ENCODE measurements at regions not wholly inside any gene's neighbourhood (a gene's known extent, or its start where the extent isn't known, plus 50 kb on each side); places are given as distances from the start of the nearest gene placed in this dataset.

DNA sequence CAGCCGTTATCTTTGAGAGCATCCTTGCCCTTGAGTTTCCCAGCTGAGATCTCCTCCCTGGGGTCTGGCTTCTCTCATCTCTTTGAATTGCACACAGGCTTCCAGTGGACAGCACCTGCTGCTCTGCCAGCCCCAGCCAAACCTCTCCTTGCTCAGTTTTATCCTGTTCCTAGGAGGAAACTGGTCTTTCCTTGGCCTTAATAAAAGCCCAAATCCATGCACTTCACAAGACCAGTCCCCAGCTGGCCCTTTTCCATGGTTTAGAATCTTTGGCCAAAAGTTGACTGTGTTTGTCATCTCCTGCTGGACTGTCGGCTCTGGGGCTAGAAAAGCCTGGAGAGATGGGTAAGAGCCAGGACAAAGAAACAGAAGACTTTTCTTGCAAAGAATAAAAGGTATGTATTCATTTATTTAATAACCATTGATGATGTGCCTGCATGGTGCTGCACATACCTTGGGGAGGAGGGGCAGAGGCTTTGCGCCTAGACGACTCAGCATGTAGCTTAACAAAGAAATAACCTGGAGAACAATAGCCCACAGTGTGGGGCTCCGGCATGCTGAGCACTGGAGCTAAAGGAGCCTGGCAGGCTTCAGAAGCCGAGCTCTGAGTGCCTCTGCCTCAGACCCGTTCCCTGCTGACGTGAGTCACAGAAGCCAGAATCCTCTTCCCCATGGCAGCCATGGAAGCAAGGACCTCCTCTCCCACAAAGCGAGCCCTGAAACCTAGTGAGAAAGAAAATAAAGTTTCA, 319.3 kb upstream of the B3GAT1 start:
- CTCF ChIA-PET, result no interaction called here
- no peak for ATAC-seq

DNA sequence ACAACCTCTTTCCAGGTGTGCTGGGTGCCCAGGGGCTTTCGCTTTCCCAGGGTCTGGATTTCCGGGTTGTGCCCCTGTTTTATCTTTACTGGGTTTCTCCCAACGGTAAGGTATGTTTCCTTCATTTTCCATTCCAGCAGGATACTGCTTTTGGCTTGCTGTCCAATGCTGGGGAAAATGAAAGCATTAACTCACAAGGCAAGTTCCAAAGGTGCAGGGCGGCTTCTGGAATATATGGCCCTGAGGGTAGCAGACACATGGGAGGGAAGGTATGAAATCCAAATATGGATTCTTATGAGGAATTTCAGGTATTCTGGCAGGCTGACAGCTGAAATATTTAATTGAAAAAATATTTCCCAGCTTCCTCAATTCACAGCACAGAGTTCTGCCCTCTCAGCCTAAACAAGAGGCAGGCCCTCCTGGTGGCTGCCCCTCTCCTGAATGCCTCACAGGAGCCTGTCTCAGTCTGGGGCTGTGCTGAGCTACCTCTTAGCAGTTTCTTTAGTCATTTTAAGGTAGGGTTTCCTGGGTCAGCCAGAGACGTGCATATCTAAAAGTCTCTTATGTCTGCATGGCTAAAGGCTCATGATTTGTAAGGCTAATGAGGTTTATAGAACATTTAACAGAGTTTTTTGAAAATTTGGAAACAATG, 318.6 kb upstream of the B3GAT1 start:
- no peak for TF ChIP-seq TCF7L2 (IDR thresholded peaks at IDR 0.05; ENCODE audit: low read depth, low read length)
- TF ChIP-seq, protein P1, sequence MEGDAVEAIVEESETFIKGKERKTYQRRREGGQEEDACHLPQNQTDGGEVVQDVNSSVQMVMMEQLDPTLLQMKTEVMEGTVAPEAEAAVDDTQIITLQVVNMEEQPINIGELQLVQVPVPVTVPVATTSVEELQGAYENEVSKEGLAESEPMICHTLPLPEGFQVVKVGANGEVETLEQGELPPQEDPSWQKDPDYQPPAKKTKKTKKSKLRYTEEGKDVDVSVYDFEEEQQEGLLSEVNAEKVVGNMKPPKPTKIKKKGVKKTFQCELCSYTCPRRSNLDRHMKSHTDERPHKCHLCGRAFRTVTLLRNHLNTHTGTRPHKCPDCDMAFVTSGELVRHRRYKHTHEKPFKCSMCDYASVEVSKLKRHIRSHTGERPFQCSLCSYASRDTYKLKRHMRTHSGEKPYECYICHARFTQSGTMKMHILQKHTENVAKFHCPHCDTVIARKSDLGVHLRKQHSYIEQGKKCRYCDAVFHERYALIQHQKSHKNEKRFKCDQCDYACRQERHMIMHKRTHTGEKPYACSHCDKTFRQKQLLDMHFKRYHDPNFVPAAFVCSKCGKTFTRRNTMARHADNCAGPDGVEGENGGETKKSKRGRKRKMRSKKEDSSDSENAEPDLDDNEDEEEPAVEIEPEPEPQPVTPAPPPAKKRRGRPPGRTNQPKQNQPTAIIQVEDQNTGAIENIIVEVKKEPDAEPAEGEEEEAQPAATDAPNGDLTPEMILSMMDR (IDR thresholded peaks at IDR 0.05), result no peak
- TF ChIP-seq, protein P2, sequence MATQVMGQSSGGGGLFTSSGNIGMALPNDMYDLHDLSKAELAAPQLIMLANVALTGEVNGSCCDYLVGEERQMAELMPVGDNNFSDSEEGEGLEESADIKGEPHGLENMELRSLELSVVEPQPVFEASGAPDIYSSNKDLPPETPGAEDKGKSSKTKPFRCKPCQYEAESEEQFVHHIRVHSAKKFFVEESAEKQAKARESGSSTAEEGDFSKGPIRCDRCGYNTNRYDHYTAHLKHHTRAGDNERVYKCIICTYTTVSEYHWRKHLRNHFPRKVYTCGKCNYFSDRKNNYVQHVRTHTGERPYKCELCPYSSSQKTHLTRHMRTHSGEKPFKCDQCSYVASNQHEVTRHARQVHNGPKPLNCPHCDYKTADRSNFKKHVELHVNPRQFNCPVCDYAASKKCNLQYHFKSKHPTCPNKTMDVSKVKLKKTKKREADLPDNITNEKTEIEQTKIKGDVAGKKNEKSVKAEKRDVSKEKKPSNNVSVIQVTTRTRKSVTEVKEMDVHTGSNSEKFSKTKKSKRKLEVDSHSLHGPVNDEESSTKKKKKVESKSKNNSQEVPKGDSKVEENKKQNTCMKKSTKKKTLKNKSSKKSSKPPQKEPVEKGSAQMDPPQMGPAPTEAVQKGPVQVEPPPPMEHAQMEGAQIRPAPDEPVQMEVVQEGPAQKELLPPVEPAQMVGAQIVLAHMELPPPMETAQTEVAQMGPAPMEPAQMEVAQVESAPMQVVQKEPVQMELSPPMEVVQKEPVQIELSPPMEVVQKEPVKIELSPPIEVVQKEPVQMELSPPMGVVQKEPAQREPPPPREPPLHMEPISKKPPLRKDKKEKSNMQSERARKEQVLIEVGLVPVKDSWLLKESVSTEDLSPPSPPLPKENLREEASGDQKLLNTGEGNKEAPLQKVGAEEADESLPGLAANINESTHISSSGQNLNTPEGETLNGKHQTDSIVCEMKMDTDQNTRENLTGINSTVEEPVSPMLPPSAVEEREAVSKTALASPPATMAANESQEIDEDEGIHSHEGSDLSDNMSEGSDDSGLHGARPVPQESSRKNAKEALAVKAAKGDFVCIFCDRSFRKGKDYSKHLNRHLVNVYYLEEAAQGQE (IDR thresholded peaks at IDR 0.05; ENCODE audit: insufficient read depth in 1 of 2, low read depth in 2 of 2, low read length in 1 of 2), result no peak
- no peak for TF ChIP-seq POLR2AphosphoS5 (IDR thresholded peaks at IDR 0.05; ENCODE audit: low read depth, low read length)
- no peak for TF ChIP-seq SIN3A (IDR thresholded peaks at IDR 0.05; ENCODE audit: borderline replicate concordance, insufficient read depth, low read depth, low read length)
- in situ Hi-C loops (cut with HindIII; ENCODE audit: low pct_unique_long_range_greater_than_20kb, low sequenced_read_pairs) (no loop called here), intact Hi-C loops (cut with micrococcal nuclease; ENCODE audit: unreplicated experiment) (no loop called here)
- Histone ChIP-seq H3K27me3 (ENCODE audit: control insufficient read depth, insufficient read depth, low read length) (peaks cover 10% of the 10 kb centered on the region), H3K4me3 (ENCODE audit: low read depth in 2 of 2, low read length in 2 of 2) (no peak overlapping the region), H3K4me1 (ENCODE audit: control insufficient read depth, insufficient read depth, low read length) (no peaks in the 10 kb centered on the region), H3K9me3 (ENCODE audit: control insufficient read depth, insufficient read depth, low read depth, low read length) (no peaks in the 10 kb centered on the region), H3K36me3 (ENCODE audit: control insufficient read depth, insufficient read depth, low read length) (no peaks in the 10 kb centered on the region), H3K27ac (ENCODE audit: low read length) (no peak overlapping the region)
- no TSS peak for BruUV-seq (replicated peaks)
- DNase-seq (ENCODE audit: low read depth, low spot score) (no peak), ATAC-seq (no peak)
- CTCF ChIA-PET, result no interaction called here
- POLR2A ChIA-PET, result no interaction called here

More for the DNA sequence above, 319.3 kb upstream of the B3GAT1 start:
- no TSS peak for BruUV-seq (replicated peaks)
- no peak overlapping the region for H3K27ac ChIP-seq (ENCODE audit: low read length)
- POLR2A ChIA-PET, result no interaction called here
- no peak overlapping the region for H3K4me3 ChIP-seq (ENCODE audit: low read depth in 2 of 2, low read length in 2 of 2)
- intact Hi-C loops (cut with micrococcal nuclease; ENCODE audit: unreplicated experiment) (no loop called here), in situ Hi-C loops (cut with HindIII; ENCODE audit: low pct_unique_long_range_greater_than_20kb, low sequenced_read_pairs) (no loop called here)
- no peaks in the 10 kb centered on the region for H3K4me1 ChIP-seq (ENCODE audit: control insufficient read depth, insufficient read depth, low read length)
- no peak for TF ChIP-seq POLR2AphosphoS5 (IDR thresholded peaks at IDR 0.05; ENCODE audit: low read depth, low read length)
- no peak for TF ChIP-seq SIN3A (IDR thresholded peaks at IDR 0.05; ENCODE audit: borderline replicate concordance, insufficient read depth, low read depth, low read length)
- TF ChIP-seq, protein P2 (IDR thresholded peaks at IDR 0.05; ENCODE audit: insufficient read depth in 1 of 2, low read depth in 2 of 2, low read length in 1 of 2), result no peak
- TF ChIP-seq TCF7L2 (IDR thresholded peaks at IDR 0.05; ENCODE audit: low read depth, low read length), result no peak
- TF ChIP-seq, protein P1 (IDR thresholded peaks at IDR 0.05), result no peak
- no peak for DNase-seq (ENCODE audit: low read depth, low spot score)
- H3K9me3 ChIP-seq (ENCODE audit: control insufficient read depth, insufficient read depth, low read depth, low read length), result no peaks in the 10 kb centered on the region
- peaks cover 8% of the 10 kb centered on the region for H3K27me3 ChIP-seq (ENCODE audit: control insufficient read depth, insufficient read depth, low read length)
- no peaks in the 10 kb centered on the region for H3K36me3 ChIP-seq (ENCODE audit: control insufficient read depth, insufficient read depth, low read length)

Data from Panc1 (cell line).